ENCODE measurements at regions not wholly inside any gene's neighbourhood (a gene's known extent, or its start where the extent isn't known, plus 50 kb on each side); places are given as distances from the start of the nearest gene placed in this dataset.

- no peak for TF ChIP-seq CTCF (IDR thresholded peaks at IDR 0.05; ENCODE audit: insufficient read depth, low read length)
- H3K4me3 ChIP-seq (ENCODE audit: low read depth, low read length) = no peak overlapping the region
- DNase-seq (ENCODE audit: low read depth) = no peak
Measured at GRCh38 chr16:60304720-60305119, 1570.6 kb upstream of the GOT2 start.

- no peak for TF ChIP-seq CTCF (IDR thresholded peaks at IDR 0.05; ENCODE audit: insufficient read depth, low read length)
- H3K4me3 ChIP-seq (ENCODE audit: low read depth, low read length) = no peak overlapping the region
- DNase-seq (ENCODE audit: low read depth) = no peak
Measured at GRCh38 chr16:60304066-60304465, 1570.0 kb upstream of the GOT2 start.

GRCh38 chr16:60302676-60303075, 1568.6 kb upstream of the GOT2 start:
- H3K4me3 ChIP-seq (ENCODE audit: low read depth, low read length) = no peak overlapping the region
- TF ChIP-seq CTCF (IDR thresholded peaks at IDR 0.05; ENCODE audit: insufficient read depth, low read length) = no peak
- DNase-seq (ENCODE audit: low read depth) = no peak

GRCh38 chr16:60302261-60302660, 1568.1 kb upstream of the GOT2 start:
- no peak overlapping the region for H3K4me3 ChIP-seq (ENCODE audit: low read depth, low read length)
- TF ChIP-seq CTCF (IDR thresholded peaks at IDR 0.05; ENCODE audit: insufficient read depth, low read length) = no peak
- no peak for DNase-seq (ENCODE audit: low read depth)

GRCh38 chr16:60299241-60299776, 1565.2 kb upstream of the GOT2 start:
- TF ChIP-seq CTCF (IDR thresholded peaks at IDR 0.05; ENCODE audit: insufficient read depth, low read length) = no peak
- H3K4me3 ChIP-seq (ENCODE audit: low read depth, low read length) = no peak overlapping the region
- no peak for DNase-seq (ENCODE audit: low read depth)

- no peak overlapping the region for H3K4me3 ChIP-seq (ENCODE audit: low read depth, low read length)
- DNase-seq (ENCODE audit: low read depth) = no peak
- TF ChIP-seq CTCF (IDR thresholded peaks at IDR 0.05; ENCODE audit: insufficient read depth, low read length) = no peak
Measured at GRCh38 chr16:60295451-60295850, 1561.3 kb upstream of the GOT2 start.

GRCh38 chr16:60285794-60286193, 1551.7 kb upstream of the GOT2 start:
- no peak for TF ChIP-seq CTCF (IDR thresholded peaks at IDR 0.05; ENCODE audit: insufficient read depth, low read length)
- H3K4me3 ChIP-seq (ENCODE audit: low read depth, low read length) = no peak overlapping the region
- DNase-seq (ENCODE audit: low read depth) = no peak
